ENCODE measurements at regions not wholly inside any gene's neighbourhood (a gene's known extent, or its start where the extent isn't known, plus 50 kb on each side); places are given as distances from the start of the nearest gene placed in this dataset.

- DNase-seq (ENCODE audit: low spot score) = no peak
These were observed 78.5 kb downstream of the RPLP1 start for GRCh38 chr15:69530991-69531664.

- no peak for DNase-seq (ENCODE audit: low spot score)
These were observed 79.0 kb downstream of the RPLP1 start for GRCh38 chr15:69531665-69532027.

- no peak for DNase-seq (ENCODE audit: low spot score)
These were observed 79.4 kb downstream of the RPLP1 start for GRCh38 chr15:69532066-69532465.

- DNase-seq (ENCODE audit: low spot score) = no peak
These were observed 80.2 kb downstream of the RPLP1 start for GRCh38 chr15:69532856-69533255.

- no peak for DNase-seq (ENCODE audit: low spot score)
These were observed 80.9 kb downstream of the RPLP1 start for GRCh38 chr15:69533522-69533921.

- no peak for DNase-seq (ENCODE audit: low spot score)
These were observed 82.6 kb downstream of the RPLP1 start for GRCh38 chr15:69535101-69535638.

GRCh38 chr15:69535998-69536397, 83.4 kb downstream of the RPLP1 start:
- no peak for DNase-seq (ENCODE audit: low spot score)

GRCh38 chr15:69536726-69537512, 84.3 kb downstream of the RPLP1 start:
- no peak for DNase-seq (ENCODE audit: low spot score)

GRCh38 chr15:69537901-69538300, 85.3 kb downstream of the RPLP1 start:
- no peak for DNase-seq (ENCODE audit: low spot score)

- no peak for DNase-seq (ENCODE audit: low spot score)
These were observed 85.8 kb downstream of the RPLP1 start for GRCh38 chr15:69538379-69538778.

- DNase-seq (ENCODE audit: low spot score) = no peak
These were observed 86.7 kb downstream of the RPLP1 start for GRCh38 chr15:69539345-69539744.

GRCh38 chr15:69540622-69541021, 88.0 kb downstream of the RPLP1 start:
- no peak for DNase-seq (ENCODE audit: low spot score)

GRCh38 chr15:69542028-69542427, 89.4 kb downstream of the RPLP1 start:
- DNase-seq (ENCODE audit: low spot score) = no peak

- DNase-seq (ENCODE audit: low spot score) = no peak
These were observed 91.2 kb downstream of the RPLP1 start for GRCh38 chr15:69543681-69544364.

- no peak for DNase-seq (ENCODE audit: low spot score)
These were observed 91.9 kb downstream of the RPLP1 start for GRCh38 chr15:69544365-69545113.

- DNase-seq (ENCODE audit: low spot score) = no peak
These were observed 93.6 kb downstream of the RPLP1 start for GRCh38 chr15:69546182-69546581.

GRCh38 chr15:69548395-69549180, 96.0 kb downstream of the RPLP1 start:
- DNase-seq (ENCODE audit: low spot score) = no peak

- no peak for DNase-seq (ENCODE audit: low spot score)
These were observed 98.9 kb downstream of the RPLP1 start for GRCh38 chr15:69551391-69552056.

GRCh38 chr15:69552057-69552815, 99.6 kb downstream of the RPLP1 start:
- DNase-seq (ENCODE audit: low spot score) = no peak

- no peak for DNase-seq (ENCODE audit: low spot score)
These were observed 101.1 kb downstream of the RPLP1 start for GRCh38 chr15:69553686-69554085.
